HG02981 (cell line): ENCODE measurements at regions not wholly inside any gene's neighbourhood (a gene's known extent, or its start where the extent isn't known, plus 50 kb on each side); places are given as distances from the start of the nearest gene placed in this dataset.
"Not testable (repeated sequence)": the region's sequence is repeated elsewhere in the genome, so short reads cannot be mapped to it uniquely, and the experiment has no call there.

Experiments used
- ATAC-seq: cut with Tn5 transposase; IDR thresholded peaks from one replicate; pipeline ENCODE4 v1.9.1; 2021; ENCODE audit warnings: mild to moderate bottlenecking, moderate library complexity; ENCODE audit not compliant: unreplicated experiment

DNA sequence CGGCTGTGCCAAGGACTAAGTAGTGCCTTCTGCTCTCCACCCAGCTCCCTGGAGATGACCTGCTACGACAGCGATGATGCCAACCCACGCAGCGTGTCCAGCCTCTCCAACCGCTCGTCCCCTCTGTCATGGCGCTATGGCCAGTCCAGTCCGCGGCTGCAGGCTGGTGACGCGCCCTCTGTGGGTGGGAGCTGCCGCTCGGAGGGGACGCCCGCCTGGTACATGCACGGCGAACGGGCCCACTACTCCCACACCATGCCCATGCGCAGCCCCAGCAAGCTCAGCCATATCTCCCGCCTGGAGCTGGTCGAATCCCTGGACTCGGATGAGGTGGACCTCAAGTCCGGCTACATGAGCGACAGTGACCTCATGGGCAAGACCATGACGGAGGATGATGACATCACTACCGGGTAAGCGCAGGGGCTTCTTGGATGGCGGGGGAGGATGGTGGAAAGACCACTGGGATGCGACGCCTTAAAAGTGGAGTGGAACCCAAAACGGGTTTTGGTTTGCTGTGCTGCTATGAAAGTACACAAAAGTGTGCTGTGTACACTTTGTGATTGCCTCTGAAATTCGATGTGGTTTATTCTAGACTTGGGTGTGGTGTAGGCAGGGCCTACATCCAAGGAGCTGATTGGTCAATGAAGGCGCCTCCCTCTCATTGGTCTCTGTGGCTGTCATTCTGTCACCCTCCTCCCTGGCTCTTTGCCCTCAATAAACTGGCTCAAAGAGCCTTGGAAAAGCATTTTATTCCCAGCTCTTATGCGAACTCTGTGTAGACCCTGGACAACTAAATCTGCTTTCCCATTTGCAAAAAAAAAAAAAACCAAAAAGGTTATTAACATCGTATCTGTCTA, 110.4 kb upstream of the IPO9 start:
- no peak for ATAC-seq

DNA sequence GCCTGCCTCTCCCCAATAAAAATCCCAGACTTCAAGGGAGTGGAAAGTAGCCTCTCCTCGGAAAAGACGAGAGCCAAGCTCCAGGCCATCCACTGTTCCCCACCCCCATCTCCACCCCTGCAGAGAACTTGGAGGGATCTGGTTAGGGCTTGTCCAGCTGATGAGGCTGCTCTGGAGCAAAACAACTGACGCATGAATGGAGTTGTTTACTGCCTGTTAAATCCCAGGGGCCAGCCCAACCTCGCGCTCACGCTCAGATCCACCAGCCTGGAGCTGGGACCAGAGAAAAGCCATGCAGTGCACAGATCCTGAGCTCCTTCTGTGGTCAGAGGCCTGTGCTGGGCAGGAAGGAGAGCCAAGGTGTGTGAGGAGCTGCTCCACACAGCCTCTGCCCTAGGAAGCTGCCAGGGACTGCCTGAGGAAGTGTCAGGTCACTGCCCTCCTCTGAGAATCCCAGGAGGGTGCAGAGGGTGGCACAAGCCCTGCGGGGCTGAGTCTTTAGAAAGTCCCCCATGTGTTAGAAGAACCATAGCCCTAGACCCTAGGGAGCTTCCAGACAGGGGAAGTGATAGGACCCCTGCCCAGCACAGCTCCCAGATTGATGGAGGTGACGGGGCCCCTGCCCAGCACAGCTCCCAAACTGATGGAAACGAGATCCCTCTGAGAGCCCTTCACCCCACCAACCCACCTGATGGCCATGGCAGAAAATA, 109.0 kb upstream of the IPO9 start:
- no peak for ATAC-seq

DNA sequence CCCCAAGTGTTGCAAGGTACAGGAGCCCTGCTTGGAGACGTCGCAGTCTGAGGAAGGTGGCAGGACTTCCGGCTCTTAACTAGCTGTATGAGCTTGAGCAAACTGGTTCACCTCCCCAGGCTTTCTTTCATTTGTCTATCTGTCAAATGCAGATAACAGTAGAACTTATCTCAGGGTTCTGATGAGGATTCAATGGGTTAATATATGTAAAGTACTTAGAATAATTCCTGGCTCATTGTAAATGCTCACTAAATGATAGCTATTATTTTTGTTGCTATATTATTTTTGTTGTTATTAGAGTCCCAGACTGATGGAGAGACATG, 108.5 kb upstream of the IPO9 start:
- ATAC-seq, result no peak

DNA sequence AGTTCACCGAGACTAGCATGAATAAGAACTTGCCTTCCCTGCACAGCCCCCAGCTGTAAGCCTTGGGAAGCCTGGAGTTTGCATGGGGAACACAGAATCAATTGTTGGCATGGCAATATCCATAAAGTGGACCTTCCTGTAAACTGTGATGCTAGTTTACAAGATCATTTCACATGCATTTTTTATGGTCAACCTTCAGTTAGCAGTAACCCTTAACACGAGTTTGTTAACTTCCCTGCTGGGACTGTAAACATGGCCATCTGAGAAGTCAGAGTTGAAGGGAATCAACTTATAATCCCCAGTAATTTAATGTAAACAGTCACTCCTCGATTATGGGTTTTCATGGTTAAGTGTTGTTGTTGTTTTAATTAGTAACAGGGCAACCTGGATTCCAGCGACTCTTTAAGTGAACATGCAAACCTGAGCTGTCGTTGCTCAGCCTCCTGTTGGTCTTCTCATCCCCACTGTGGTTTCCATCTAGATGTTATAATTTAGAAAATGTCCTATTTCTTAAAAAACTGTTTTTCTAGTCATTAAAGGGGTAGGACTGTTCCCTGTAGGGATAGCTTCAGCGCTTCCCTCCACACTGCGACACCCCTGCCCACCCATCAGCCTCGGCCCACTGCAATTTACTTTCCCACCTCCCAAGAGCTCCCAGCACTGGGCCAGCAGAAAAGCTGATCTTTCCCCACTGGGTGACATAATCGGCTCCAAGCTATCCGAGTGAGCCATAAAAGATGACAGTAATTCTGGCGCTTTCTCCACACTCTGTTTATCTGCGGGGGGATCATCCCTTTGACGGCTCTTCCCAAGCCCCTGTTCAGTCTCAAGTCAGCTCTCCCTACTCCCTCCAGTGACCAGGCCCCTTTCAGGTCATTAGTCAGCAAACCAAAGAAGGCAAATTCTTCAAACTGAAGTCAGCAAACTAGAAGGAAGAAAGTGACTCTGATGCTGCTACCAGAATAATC, 107.6 kb upstream of the IPO9 start:
- ATAC-seq, result no peak

DNA sequence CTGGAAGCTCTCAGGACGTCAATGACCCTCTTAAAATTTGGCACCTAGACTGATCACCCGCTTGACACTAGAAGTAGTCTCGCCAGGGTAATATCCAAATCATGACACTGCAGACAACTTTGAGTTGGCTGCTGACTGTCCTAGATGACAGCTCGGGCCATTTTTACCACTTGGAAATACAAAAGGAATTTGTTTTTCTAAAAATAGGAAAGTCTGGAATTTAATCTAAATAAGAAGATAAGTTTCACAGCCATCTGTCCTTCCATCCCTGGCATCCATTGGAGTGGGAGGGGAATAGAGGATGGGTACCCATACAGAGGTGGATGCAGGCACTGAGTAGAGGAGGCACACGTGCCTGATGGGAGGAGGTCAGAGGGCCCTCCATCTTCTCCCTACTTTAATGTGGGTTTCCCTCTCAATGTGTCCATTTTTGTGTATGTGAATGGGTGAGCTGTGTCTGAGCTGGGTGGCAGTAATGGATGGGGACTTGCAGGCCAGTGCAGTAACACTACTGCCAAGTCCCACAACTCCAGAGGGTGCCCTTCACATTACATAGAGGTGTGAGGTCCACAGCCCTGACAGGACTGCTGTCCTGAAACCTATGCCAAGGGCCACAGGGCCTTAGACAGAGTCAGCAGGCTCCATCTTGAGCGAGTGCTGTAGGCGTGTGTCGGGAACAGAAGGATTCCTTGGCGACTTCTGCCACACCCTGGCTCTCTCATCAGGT, 104.8 kb upstream of the IPO9 start:
- no peak for ATAC-seq

DNA sequence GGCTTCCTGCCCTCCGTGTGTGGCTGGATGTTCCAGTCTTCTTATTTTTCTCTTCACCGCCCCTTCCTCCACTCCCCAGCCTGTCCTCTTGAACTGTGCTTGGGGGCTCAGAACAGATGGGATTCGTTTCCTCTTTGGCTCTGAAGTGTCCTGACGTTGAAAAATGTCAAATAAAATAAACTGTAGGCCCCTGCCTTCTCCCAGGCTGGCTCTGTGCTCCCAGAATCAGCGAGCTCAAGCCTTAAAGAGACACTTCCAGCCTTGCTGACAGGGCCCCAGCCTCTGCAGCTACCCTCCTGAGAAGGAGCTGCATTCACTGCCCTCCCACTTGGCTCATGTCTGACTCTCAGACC, 104.2 kb upstream of the IPO9 start:
- no peak for ATAC-seq

DNA sequence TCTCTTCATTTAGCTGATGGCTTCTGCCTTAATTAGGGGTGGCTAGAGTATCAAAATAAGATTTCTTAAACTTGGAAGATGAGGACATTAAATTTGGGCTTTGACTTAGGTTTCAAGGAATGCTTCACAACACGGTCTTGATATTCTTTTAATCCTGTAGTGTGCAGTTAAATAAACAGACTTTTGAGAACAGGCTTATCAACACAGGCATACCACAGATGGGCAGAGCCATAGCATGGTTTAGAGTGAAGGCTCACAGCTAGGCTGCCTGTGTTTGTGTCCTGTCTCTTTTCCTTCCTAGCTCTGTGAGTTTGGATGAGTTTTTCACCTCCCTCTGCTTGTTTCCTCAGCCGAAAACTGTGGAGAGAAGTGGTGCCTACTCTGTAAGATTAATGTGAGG, 102.3 kb upstream of the IPO9 start:
- no peak for ATAC-seq

DNA sequence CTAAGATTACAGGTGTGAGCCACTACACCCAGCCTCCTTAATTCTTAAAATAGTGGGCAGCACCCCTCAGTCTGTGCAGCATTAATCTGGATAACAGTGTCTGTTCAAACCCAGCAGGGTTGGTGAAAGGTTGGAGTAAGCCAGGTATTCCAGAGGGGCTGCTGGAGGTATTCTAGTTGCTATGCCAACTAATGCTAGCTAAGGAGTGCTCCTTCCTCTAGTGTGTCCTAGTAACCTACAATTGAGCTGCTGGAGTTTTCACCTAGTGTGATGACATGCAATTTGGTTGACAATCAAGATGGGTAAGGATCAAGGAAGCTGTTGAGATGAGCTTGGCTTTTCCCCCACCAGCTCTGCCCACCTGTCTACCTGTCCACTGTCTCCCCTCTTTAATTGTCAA, 100.2 kb upstream of the IPO9 start:
- ATAC-seq, result no peak

DNA sequence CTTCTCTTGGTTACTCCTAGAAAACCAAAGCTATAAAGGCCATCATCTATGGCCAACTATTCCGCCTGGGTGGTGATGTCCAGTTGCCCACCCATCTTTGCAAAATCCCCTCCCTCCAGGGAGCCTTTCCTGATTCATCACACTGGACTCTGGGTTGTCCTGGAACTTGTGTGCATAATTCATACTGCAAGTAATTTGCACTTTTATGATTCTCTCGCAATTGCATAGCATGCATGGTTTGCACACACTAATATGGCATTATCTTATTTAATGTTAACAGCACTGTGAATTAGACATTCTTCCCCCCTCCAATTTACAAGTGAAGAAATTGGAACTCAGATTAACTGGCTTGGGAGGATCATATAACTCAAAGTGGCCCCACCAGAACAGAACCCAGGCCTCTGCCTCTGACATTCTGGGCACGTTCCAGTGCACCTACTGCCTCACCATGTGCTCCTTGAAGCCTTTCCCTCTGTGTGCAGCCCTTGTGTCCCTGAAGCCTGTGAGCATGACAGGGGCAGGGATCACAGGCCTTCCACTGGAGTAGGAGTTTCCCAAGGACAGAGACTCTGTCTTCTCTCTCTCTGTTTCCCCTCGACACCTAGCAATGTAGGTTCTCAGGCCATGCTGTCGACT, 98.9 kb upstream of the IPO9 start:
- ATAC-seq, result no peak

DNA sequence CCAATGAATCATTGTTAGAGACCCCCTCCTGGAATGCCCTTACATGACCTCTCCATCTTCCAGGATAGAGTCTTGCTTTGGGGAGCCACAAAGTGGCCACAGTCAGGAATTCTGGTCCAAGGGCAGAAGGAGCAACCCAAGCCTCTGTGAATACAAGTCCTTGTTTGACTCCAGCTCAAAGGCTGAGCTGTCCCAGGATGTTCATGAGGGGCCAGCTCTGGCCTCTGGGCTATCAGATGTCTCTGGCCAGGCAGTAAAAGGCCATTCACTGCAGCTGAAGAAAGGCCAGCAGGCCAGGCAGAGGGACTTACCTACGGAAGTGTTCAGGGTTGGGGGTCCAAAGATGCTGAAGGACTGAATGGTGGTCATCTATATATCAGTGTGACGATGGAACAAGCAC, 98.3 kb upstream of the IPO9 start:
- ATAC-seq, result no peak

DNA sequence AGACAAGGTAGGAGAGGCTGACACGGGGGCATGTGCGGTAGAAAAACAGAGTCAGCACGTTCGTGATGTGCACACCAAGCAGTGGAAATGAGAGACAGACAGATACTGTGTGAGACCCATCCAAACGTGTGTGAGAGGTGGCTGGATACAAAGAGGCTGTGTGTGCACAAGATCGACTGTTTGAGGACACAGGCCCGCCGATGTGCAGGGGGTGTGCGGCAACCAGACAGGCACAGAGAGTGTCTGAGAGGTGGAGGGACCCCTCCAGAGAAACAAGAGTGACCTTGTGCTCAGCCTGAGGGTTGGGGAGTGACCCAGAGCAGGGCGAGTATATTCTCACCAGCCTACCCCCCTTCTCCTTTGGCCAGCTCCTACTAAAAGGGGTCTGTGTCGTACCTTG, 97.8 kb upstream of the IPO9 start:
- ATAC-seq, result no peak

DNA sequence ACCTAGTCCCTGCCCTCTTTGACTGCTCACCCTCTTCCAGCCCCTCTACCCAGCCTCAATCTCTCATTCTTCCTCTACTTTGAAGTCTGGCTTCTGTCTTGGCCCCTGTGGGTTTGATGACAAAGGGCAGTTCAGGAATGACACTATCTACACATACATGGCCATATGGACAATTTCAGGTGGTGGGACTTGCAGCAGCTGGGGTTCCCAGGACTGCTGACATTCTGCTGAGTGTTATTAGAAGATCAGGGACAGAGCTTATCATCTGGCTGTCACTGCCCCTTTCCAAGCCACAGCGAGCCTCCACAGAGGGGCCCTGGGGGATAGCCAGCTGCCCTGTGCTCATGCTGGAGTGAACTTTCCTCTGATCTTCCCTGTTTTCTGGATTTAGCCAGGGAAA, 97.4 kb upstream of the IPO9 start:
- ATAC-seq, result no peak

DNA sequence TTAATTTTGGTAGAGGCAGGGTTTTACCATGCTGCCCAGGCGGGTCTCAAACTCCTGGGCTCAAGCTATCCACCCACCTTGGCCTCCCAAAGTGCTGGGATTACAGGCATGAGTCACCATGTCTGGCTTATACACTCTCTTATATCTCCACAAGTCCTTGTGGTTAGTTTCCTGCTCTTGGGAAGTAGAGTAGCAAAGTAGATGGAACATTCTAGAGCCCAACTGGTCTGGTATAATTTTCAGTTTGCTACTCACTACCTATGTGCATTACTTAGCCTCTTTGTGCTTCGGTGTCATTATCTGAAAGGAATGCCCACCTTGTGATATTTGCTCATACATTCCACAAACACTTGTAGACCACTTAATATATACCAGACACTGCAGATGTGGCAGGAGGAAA, 96.6 kb upstream of the IPO9 start:
- no peak for ATAC-seq

DNA sequence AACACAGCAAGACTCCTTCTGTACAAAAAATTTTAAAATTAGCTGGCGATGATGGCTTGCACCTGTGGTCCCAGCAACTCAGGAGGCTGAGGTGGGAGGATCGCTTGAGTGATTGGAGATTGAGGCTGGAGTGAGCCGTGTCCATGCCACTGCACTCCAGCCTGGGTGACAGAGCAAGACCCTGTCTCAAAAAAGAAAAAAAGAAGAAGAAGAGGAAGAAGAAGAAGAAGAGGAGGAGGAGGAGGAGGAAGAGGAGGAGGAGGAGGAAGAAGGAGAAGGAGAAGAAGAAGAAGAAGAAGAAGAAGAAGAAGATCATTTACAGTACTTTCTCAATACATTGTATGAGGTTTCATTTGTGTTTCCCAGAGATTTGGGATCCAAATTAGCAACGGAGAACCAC, 94.7 kb upstream of the IPO9 start:
- not testable (repeated sequence) for ATAC-seq

DNA sequence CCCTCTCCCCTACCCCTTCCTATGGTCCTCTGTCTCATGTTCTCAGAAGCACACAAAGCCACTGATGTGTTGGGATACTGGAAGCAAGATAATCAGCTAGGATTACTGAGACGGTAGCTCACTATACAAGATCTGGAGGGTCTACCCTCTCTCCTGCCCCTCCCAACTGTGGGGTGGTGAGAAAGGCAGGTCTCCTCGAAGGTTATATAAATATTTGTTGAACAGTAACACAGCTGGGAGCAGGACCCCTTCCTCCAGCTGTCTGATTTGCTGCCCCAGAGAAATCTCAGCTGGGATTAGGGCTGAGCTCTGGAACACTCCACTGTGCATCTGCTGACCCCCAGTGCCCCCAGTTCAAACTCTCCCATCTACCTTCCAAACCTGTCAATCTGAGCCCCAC, 94.2 kb upstream of the IPO9 start:
- no peak for ATAC-seq

DNA sequence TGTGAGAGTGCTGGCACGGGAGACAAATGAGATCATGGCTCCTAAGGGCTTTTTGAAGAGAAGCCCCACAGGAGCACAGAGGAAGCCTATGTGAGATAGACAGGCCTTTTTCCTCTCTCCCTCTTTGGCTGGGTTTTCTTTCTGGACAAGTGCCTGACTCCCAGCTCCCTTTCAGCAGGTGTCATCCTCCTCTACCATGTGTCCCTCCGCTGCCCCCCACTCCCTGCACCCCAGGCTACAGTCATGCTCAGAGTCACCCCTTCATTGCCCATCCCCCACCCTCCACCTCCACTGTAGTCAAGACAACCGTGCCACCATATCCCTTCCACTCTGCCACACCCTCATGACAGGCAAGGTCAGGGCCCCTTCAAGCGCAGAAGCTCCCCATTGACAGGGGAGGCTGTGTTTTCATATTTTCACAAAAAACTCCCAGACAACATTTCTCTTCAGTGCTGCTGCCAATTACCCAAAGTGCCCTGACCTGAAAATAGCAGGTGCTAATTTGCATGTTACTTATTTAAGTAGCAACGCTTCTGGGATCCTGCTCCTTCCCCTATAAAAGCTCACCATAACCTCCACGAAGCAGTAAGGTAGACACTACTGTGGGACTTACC, 92.1 kb upstream of the IPO9 start:
- no peak for ATAC-seq

DNA sequence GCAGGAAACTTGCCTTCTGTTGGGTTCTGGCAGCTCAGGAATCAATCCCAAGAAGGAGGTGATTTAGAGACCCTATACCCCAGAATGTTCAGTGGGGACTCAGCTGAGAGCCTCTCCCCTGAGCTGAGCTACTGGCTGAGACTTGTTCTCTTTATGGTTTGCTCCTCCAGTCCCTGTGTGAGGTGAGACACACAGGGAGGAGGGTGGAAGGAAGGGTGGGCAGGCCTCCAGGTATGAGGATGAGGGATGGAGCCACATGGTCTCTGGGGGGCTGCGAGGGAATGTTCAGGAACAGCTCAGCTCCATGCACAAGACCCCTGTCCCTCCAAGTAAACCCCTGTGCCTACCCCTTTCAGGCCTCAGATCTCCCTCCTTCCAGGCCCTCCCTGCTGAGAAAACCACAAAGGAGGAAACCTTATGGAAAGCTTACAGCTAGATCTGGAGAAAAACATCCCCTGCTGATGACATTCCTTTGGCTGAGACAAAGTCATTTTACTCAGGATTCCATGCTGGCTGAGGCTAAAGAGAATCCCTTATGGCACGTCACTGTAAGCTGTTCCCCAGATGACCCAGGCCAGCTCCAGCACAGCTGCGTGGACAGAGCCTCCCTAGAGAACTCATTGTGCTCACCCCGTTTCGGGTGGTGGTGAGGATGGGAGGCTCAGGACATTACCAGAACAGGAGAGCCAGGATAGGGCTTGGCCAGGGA, 91.5 kb upstream of the IPO9 start:
- no peak for ATAC-seq

DNA sequence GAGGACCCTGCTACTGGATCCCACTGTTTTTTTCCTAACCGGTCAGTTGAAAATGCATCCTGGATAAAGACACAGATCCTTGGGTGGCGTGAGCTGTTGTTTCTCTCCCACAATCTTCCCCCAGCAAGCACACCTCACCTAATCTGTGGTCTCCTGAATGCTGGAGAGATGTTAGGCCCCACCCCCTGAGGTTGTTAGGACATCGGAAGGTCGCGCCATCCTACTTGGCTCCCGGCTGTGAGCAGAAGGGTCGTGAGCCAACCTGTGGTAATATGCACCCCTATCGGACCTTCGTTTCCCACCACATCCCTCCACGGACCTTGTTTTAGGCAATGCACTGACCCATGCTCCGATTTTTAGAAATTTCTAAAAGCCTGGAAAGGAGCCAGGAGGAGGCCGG, 89.9 kb upstream of the IPO9 start:
- ATAC-seq, result no peak

DNA sequence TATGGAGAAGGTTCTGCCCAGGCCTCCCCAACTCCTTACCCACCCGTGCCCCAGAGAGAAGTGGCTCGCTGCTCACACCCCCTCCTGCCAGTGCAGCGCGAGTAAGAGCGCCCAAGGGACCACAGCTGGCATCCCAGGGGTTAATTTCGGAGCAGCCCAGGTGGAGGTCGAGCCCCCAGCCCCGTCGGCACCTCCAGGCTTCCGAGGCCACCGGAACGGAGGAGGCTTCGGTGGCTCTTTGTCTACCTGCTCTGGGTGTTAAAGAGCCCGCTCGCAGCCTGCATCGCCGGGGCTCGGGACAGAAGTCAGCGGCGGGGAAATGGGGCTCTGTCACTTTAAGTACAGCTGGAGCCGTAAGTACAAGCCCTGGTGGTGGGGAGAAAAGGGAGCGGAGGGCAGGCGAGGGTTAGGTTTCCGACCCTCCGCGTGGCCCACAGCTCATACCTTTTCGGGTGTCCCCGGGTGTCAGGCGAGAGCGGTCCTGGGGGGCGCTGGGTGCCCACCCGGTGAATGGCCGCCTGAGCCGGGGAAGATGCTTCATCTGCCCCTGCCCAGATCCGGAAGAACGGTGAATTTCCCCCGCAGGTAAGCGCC, 89.4 kb upstream of the IPO9 start:
- ATAC-seq, result no peak
